ENCODE measurements at regions not wholly inside any gene's neighbourhood (a gene's known extent, or its start where the extent isn't known, plus 50 kb on each side); places are given as distances from the start of the nearest gene placed in this dataset.

GRCh38 chr7:127484954-127485353 is 92.4 kb upstream of the ZNF800 start:
- no peak for DNase-seq (ENCODE audit: low read depth, low spot score)
- H3K4me3 ChIP-seq (ENCODE audit: low read depth, low read length): no peak overlapping the region
- no peak for TF ChIP-seq CTCF (IDR thresholded peaks at IDR 0.05; ENCODE audit: insufficient read depth, low read length, missing control alignments)
- POLR2A ChIA-PET: no interaction called here
- CTCF ChIA-PET: no interaction called here

- TF ChIP-seq CTCF (IDR thresholded peaks at IDR 0.05; ENCODE audit: insufficient read depth, low read length, missing control alignments): no peak
- DNase-seq (ENCODE audit: low read depth, low spot score): no peak
- CTCF ChIA-PET: no interaction called here
- H3K4me3 ChIP-seq (ENCODE audit: low read depth, low read length): no peak overlapping the region
- POLR2A ChIA-PET: no interaction called here
Measured at GRCh38 chr7:127478461-127478860, 86.0 kb upstream of the ZNF800 start.

GRCh38 chr7:127478024-127478355 is 85.5 kb upstream of the ZNF800 start:
- CTCF ChIA-PET: no interaction called here
- no peak for TF ChIP-seq CTCF (IDR thresholded peaks at IDR 0.05; ENCODE audit: insufficient read depth, low read length, missing control alignments)
- DNase-seq (ENCODE audit: low read depth, low spot score): no peak
- no peak overlapping the region for H3K4me3 ChIP-seq (ENCODE audit: low read depth, low read length)
- POLR2A ChIA-PET: no interaction called here

GRCh38 chr7:127477295-127478023 is 85.0 kb upstream of the ZNF800 start:
- CTCF ChIA-PET: no interaction called here
- no peak overlapping the region for H3K4me3 ChIP-seq (ENCODE audit: low read depth, low read length)
- TF ChIP-seq CTCF (IDR thresholded peaks at IDR 0.05; ENCODE audit: insufficient read depth, low read length, missing control alignments): no peak
- DNase-seq (ENCODE audit: low read depth, low spot score): no peak
- POLR2A ChIA-PET: no interaction called here

GRCh38 chr7:127476618-127477017 is 84.1 kb upstream of the ZNF800 start:
- TF ChIP-seq CTCF (IDR thresholded peaks at IDR 0.05; ENCODE audit: insufficient read depth, low read length, missing control alignments): no peak
- ChIA-PET CTCF (no interaction called here), POLR2A (no interaction called here)
- H3K4me3 ChIP-seq (ENCODE audit: low read depth, low read length): no peak overlapping the region
- DNase-seq (ENCODE audit: low read depth, low spot score): no peak

GRCh38 chr7:127474457-127474856 is 81.9 kb upstream of the ZNF800 start:
- TF ChIP-seq CTCF (IDR thresholded peaks at IDR 0.05; ENCODE audit: insufficient read depth, low read length, missing control alignments): no peak
- DNase-seq (ENCODE audit: low read depth, low spot score): no peak
- CTCF ChIA-PET: no interaction called here
- H3K4me3 ChIP-seq (ENCODE audit: low read depth, low read length): no peak overlapping the region
- POLR2A ChIA-PET: no interaction called here

All from AG04449 (cell line).